DMS53 treated with DMSO at 0.1 percent for 48 hours (cell line): ENCODE measurements at regions not wholly inside any gene's neighbourhood (a gene's known extent, or its start where the extent isn't known, plus 50 kb on each side); places are given as distances from the start of the nearest gene placed in this dataset.
"Not testable (repeated sequence)": the region's sequence is repeated elsewhere in the genome, so short reads cannot be mapped to it uniquely, and the experiment has no call there.

Experiments
- DNase-seq: peaks from one replicate; lab custom pipeline; 2025; ENCODE audit not compliant: unreplicated experiment; lab: John Stamatoyannopoulos, UW

DNA sequence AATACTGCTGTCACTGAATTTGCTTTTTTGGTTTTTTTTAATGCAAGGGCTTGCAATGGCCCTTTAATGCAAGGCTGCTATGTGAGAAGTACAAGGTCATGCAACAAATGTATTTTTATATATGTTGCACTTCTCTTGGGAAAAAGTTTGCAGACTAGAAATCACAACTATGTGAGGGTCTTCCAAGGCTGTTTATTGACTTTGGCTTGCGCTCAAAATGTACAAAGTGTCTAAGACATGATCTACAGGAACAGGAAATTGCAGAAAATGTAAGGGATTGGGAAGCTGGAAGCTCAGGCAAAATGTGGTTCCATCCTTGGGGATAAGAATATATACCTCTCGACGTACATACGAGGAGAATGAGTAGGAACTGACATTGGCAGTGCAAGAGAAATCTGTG is 92.2 kb upstream of the F13A1 start:
- DNase-seq, result no peak

DNA sequence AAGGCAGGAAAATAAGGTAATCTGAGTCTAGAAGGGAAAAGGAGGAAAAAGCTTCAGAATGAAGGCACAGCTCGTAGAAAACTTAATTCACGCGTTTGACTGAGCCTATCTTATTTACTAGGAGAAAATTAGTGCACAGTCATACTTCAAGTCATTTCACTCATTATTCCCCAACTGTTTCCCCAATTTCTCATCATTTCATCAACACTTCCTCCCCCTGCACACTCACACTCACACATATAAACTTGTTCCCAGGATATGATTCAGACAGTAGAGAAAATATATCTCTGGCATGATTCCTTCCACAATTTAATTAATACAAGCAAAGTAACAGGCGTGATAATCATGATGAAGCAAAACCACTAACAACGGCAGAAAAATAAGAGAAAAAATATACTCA is 94.5 kb upstream of the F13A1 start:
- DNase-seq, result no peak

DNA sequence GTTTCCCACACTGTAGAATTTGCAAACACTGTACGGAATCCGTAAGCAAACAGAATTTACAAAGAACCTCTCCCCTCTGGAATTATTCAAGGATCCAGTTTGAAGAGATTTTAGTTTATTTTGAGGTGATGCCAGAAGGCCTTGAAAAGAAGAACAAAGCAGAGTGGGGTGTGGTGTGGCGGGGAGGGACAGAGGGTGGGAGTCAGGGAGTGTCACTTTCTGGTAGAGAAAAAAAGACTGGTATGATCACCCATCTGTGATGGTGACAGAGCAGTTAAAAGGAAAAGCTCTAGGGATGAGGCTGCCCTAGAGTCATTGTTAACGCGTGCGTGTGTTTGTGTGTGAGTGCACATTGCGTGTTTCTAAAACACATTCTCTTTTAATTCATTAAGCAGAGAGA is 97.0 kb upstream of the F13A1 start:
- no peak for DNase-seq

DNA sequence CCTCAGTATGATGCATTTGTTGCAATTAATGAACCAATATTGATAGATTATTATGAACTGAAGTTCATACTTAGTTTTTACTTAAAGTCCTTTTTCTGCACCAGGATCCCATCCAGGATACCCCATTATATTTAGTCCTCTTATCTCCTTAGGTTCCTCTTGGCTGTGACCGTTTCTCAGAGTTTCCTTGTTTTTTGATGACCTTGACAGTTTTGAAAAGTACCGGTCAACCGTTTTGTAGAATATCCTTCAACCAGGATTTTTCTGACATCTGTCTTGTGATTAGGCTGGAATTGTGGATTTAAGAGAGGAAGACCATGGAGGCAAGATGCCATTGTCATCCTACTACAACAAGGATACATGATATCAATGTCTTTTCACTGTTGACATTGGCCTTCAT is 98.0 kb upstream of the F13A1 start:
- DNase-seq, result no peak

DNA sequence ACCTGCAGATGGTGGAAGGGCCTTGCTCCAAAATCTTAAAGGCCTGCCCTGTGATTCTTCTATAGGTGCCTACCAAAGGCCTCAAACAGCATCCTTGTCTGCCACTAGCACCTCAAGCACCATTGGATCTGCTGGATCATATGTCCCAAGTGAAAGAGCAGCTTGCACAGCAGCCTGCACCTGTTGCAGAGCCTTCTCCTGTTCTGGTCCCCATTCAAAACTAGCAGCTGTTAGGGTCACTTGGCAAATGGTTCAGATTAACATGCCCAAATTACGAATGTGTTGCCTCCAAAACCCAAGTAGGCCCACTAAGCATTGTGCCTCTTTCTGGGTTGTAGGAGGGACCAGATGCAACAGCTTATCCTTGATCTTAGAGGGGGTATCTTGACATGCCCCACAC is 99.6 kb upstream of the F13A1 start:
- no peak for DNase-seq

DNA sequence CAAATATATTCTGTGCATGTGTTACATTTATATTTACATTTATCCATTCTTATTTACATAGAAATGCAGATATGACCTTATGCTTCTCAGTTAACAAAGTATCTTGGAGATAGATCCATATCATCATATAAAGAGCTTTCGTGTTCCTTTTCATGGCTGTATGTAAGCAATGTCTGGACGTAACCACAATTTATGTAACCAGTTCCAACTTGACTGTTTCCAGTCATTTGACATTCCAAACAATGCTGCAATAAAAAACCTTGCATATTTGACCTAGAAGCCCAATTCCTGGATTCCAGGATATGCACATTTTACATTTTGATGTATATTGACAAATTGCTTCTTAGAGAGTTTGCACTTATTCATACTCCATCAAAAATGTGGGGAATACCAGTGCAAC is 113.7 kb upstream of the F13A1 start:
- no peak for DNase-seq

DNA sequence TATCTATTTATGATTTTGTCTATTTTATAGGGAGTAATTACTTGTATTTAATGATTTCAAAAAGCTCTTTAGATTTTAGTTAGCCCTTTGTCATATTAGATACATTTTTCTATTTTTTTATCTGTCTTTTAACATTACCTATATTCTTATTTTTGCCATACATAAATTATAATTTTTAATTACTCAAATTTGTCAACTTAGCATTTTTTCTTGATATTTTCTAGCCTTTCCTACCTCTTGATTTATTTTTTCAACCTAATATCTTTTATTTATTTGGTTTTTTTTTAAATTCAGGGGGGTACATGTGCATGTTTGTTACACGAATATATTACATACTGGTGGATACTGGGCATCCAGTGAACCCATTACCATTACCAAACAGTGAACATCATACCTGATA is 114.3 kb upstream of the F13A1 start:
- DNase-seq, result no peak

DNA sequence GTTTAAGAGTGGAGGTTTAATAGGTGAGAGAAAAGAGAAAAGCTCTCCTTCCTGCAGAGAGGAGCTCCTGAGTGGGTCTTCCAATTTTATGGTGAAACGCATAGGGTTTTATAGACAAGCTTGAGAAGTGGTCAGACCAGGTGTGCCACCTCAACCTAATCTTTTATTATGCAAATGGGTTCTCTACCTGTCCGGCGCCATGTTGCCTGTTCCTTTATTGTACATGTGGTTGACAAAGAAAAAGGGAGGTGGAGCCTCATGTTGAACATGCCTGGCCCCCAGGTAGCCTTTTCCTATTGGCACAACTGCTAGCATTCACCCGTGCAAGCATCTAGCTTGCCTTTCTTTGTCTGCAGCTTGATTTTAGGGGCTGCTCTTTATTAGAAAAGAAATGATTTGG is 115.9 kb upstream of the F13A1 start:
- no peak for DNase-seq

DNA sequence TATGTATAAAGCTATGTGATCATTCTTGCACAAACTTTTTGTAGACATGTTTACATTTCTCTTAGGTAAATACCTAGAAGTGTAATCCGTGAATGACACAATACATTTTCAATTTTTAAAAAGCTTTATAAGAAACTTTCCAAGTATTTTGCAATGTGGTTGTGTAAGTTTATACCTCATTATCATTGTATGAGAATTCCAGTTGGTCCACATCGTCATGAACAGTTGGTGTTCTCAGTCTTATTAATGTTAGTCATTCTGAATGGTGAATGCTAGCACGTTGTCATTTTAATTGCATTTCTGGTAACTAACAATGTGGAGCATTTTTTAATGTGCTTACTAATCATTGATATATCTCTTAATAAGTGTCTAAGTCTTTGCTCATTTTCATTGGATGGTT is 116.5 kb upstream of the F13A1 start:
- DNase-seq, result no peak

DNA sequence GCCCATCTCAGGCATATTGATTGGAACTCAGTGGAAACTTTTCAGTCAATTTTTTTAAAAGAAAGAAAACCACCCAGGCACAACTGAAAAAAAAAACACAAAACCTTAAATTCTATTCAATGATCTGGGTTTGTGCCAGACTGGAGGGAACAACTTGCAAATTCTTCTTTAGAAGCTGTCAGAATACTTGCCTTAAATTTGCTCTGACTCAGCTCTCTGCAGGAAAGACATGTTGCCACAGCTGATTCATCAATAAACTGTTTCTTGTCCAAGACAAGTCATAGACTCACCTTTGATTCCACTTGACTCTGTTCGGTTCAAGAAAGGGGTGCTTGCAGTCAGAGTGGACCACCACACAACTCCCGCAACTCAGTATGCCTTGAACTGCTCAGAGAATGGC is 117.8 kb upstream of the F13A1 start:
- no peak for DNase-seq

DNA sequence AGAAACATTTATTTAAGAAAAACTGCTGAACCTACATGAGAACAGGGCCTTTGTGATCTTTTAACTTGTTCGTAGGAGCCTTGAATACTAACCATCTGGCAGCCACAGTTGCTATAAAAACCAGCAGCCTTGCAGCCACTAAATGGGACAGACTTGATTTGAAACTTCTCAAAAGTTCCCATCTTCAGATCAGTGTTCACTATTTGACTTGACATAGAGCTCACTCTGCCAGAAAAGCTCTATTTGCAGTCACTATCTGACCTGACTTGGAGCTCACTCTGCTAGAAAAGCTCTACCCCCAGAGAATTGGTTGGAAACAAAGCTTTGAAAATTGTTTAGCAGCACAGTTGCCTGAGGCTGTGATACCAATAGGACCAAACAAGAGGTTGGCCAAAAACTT is 119.3 kb upstream of the F13A1 start:
- no peak for DNase-seq

DNA sequence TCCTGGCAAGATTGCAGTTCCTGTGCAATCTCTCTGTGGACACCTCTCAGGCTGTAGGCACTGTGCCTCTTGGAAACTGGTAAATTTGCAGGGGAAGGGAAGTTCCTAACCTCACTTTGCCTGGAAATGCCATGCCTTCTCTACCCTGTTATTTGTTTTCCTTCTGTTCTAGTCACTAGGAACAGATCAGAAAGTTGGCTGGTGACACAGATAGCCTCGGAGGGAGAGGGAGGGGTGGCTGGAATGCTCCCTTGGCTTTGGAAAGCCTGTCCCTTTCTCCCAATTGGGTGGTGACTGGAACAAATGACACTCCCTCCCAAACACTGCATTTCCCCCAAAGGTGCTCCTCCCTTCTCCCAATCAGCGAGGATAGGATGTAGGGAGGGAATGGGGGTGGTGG is 131.5 kb upstream of the F13A1 start:
- no peak for DNase-seq

DNA sequence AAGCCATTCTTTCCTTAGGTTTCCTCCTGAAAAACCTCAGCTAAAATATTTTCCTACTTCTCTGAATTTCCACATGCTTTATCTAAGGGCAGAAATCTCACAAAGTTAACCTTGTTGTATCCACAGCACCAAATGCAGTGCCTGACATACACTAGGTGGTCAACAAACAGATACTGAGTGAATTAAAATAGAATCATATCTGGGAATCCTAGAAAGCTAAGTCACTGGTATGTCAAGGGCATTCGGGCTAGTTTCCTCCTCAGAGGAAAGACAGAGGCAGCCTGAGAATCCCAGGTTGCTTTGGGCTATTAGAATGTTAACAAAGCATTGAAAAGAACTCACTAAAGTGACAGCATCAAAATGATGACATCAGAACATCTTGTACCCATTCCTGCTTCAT is 132.7 kb upstream of the F13A1 start:
- no peak for DNase-seq

DNA sequence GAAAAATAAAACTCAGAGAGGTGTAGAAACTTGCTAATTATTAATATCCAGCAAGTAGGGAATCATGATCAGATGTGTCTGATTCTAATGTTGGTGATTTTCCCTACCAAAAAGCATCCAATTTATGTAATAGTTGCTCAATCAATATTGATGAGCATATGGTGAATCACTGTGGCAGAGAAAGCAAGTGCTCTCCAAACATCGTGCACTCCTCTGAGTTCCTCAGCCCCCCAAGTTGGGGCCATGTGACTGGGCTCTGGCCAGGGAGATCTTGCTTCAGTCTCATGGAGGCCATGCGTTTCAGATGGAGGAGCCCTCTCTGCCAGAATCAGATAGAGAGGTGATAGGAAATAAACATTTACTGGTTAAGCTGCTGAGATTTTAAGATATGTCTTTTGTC is 133.2 kb upstream of the LY86 start:
- DNase-seq, result no peak

DNA sequence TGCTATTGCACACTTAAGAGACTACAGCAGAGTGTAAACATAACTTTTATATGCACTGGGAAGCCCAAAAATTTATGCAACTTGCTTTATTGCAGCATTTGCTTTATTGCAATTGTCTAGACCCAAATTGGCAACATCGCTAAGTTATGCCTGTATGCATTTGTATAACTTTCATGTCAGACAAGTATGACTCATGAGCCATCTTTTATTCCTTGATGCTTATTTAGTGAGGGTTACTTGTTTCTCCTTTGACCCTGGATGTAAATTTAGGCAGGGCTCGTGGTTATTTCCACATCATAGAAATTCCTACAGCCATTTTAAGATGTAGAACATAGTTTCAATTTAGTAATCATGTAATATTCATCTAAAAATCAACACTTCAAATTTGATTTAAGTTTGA is 130.3 kb upstream of the LY86 start:
- no peak for DNase-seq

DNA sequence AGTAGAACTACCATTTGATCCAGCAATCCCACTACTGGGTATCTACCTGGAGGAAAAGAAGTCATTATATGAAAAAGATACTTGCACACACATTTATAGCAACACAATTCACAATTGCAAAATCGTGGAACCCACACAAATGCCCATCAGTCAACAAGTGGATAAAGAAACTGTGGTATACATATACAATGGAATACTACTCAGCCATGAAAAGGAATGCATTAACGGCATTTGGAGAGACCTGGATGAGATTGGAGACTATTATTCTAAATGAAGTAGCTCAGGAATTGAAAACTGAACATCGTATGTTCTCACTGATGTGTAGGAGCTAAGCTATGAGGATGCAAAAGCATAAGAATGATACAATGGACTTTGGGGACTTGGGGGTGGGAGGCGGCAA is 128.6 kb upstream of the LY86 start:
- DNase-seq, result not testable (repeated sequence)

DNA sequence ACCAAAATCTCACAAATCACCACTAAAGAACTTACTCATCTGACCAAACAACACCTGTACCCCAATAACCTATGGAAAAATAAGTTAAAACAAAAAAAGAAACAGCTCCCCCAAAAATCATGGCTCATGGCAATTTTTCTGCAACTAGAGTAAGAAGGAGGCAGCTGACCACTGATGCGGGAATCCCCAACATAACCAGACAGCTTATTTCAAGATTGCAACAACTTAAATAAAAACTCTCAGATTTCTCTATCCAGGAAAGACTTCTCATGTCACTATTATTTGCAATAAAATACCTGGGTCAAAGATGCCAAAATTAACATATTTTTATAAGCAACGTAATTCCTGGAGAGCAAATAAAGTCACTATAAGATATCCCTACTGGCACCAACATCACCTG is 128.1 kb upstream of the LY86 start:
- no peak for DNase-seq

DNA sequence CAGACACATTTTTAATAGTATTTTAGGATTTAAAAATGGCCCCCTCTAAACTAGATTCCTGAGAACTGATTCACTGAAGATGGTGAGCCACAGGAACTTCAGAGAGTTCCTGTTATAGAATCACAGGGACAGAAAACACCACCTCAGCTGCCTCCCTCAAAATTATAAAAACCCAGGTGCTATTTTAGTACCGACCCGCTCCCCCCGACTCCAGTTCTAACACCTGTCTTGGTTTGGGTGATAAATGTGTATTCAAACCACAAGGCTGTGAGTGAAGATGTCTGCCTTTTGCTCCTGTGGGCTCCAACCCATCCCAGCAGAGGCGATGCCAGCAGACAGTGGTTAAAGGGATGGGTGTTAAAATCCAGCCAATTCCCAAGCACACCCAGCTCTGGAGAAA is 127.4 kb upstream of the LY86 start:
- no peak for DNase-seq

DNA sequence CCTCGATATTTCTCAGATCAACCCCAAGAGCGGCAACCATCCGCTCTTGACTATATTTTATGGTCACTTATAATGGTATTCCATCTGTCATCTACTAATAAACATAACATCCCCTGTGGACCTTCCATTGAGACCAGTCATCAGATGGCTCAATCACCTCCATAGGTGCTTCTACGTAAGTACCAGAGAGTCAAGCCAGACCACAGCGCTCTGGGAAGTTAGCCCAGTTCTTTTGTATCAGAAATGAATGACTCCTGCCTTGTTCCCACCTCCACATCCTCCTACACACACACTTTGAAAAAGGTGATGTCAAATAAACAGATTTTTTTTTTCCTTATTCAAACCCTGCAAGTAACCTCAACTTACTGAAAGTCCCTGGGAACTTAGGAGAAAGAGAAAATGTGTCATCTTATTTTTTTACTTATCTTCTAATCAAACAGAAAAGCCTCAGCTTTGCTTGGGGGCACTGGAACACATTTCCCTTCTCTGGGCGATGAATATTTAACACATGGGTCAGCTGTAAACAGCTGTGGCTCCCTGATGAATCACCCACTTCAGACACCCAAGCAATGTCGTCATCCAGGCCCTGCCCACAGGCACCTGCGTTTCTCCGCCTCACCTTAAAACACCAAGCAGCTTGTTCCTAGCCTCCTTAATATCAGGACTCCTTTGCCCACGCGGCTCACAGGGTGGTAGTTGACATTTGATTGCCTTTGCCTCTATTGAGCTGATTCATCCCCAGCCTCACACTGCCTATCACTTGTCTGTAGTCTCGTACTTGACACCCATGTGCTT is 121.4 kb upstream of the LY86 start:
- DNase-seq, result peak; percentile 71

DNA sequence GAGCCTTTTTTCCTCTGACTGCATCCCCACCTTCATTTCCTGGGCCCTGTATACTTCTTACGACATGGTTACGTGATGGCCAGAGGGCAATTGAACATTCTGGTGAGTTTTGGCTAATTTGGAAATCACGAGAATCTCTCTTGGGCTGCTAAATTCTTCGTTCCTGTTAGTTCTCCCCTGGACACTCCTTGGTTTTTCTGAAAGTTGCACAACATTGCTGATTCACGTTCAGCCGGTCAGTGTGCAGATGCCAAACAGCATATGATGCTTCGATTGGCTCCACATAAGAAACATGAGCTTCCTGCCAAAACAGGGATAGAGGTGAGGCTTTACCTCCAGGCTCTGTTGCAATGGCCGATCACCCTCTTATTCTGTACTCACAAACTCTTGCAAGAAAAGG is 119.4 kb upstream of the LY86 start:
- DNase-seq, result no peak

DNA sequence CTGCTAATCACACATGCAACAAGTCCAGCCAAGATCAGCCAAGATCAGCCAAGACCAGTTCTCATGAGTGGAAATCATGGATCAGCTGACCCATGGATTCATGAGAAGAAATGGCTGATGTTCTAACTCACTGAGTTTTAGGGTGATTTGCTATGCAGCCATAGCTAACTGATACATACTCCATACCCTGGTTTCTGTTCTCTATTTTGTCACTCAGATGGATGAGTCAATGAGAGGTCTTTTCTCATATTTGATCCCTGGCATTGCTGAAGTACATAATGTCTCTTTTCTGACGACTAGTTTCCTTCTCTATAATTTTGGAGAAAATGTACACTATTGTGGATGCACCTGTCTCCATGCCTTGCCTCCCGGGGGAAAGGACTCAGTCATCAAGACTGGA is 118.4 kb upstream of the LY86 start:
- DNase-seq, result no peak

DNA sequence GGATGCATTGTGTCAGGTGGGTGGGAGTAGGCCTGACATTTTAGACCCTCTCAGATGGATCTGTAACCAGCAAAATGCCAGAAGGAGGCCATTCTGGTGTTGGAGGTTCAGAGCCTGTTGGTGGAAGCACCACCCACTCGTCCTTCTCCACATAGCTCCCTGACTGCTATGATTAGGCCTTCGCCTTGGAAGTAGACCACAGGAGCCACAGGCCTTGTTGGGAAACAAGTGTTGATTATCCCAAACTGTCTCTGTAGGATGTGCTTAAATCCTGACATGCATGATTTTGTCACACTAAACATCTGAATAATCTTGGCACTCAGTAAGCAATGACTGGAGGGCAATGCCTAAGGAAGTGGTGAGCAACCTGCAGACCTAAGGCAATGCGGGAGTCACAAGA is 117.2 kb upstream of the LY86 start:
- DNase-seq, result no peak

DNA sequence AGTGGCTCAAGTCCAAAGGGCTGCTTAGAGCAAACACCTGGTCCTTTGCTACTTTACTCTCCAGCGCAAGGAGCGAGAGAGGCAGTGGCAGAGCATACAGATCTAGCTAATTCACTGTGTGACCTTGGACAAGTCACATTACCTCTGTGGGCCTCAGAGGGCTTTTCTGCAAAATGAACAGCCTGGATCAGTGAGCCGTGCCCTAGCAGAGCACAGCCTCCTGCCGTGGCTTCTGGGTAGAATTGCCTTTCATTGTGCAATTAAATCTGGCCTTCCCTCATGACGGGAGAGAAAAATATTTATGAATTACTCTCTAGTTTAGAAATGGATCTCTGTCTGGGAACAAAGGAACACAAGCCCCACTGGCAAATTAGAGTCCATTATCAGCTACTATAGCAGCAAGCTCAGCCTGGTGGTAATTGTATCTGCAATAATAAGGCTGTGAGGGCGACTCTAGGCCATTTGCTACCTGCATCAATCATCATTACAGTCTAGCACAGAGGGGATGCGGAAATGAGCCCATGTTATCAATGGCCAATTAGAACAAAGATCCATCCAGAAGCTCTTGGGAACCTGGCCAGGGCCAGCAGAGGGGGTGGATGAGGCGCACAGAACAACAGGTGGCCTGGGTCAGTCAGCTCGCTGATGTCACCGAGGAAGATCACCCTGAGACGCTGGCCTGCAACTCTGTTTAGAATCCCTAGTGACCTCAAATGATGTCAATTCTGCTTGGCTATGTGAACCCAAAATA is 114.2 kb upstream of the LY86 start:
- no peak for DNase-seq
